GM06990 (cell line): ENCODE measurements at regions not wholly inside any gene's neighbourhood (a gene's known extent, or its start where the extent isn't known, plus 50 kb on each side); places are given as distances from the start of the nearest gene placed in this dataset.

Experiments
- DNase-seq: peaks from one replicate; pipeline ENCODE4 v3.0.0-alpha.2; 2011; ENCODE audit not compliant: insufficient read length; ENCODE audit errors: extremely low read depth
- H3K27me3 ChIP-seq: replicated peaks from 2 replicates; pipeline ENCODE4 v1.6.0; 2011; ENCODE audit warnings: low read length; ENCODE audit not compliant: control insufficient read depth, insufficient read depth
- H3K36me3 ChIP-seq: 2 replicates; pipeline ENCODE4 v1.5.1; 2011; ENCODE audit warnings: low read length; ENCODE audit not compliant: control insufficient read depth, insufficient read depth
- H3K4me3 ChIP-seq: replicated peaks from 2 replicates; pipeline ENCODE4 v1.5.1; 2011; ENCODE audit warnings: low read depth, mild to moderate bottlenecking, control low read depth, low read length
- CTCF ChIP-seq: IDR thresholded peaks from 2 replicates; pipeline ENCODE4 v1.5.1; 2011; ENCODE audit warnings: low read length, control low read depth, mild to moderate bottlenecking, inconsistent platforms; ENCODE audit not compliant: insufficient read depth, poor library complexity, severe bottlenecking

GRCh38 chr11:25317216-25317615 lies 820.4 kb downstream of the LUZP2 start:
- no peak for DNase-seq
- H3K4me3 ChIP-seq = no peak overlapping the region
- H3K27me3 ChIP-seq = no peaks in the 10 kb centered on the region
- TF ChIP-seq CTCF = no peak
- no peaks in the 10 kb centered on the region for H3K36me3 ChIP-seq

DNA sequence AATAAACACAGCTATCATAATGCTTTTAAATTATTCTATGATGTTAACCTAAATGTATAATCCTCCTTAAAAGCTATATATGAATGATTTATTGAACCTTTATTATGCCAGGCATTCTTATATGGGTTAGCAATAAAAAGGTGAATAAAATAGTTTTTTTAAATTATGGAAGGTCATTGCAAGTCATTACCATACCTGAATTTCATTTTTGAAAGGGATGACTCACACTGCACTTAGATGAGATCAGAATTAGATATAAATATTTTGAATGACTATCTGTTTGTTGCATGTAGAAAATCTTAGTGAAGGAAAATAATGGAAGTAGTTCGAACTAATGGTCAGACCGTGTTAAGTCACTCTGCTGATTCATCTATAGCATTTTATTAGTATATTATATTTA lies 822.3 kb downstream of the LUZP2 start:
- no peak for TF ChIP-seq CTCF
- Histone ChIP-seq H3K27me3 (no peaks in the 10 kb centered on the region), H3K4me3 (no peak overlapping the region), H3K36me3 (no peaks in the 10 kb centered on the region)
- no peak for DNase-seq

GRCh38 chr11:25327656-25328055 lies 830.8 kb downstream of the LUZP2 start:
- no peak for TF ChIP-seq CTCF
- no peak for DNase-seq
- H3K27me3 ChIP-seq = no peaks in the 10 kb centered on the region
- no peaks in the 10 kb centered on the region for H3K36me3 ChIP-seq
- H3K4me3 ChIP-seq = no peak overlapping the region

DNA sequence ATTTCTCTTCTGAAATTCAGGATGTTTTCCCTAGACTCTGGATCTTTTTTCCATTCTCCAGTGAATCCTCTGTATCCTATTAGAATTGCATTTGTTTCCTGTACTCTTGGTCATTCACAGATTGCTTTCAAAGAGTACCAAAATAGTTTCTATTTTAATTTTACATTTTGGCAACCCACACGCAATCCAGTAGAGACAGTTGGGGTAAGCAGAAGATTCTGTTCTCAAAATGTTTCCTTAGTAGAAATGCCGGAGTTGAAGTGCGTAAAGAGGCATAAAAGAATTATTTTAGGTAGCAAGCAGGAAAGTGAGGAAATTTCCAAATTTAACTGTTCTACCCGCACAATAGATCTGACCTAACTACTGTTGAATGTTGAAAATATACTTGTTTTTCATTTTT lies 842.4 kb downstream of the LUZP2 start:
- no peak for DNase-seq

GRCh38 chr11:25349537-25349936 lies 852.7 kb downstream of the LUZP2 start:
- Histone ChIP-seq H3K27me3 (no peaks in the 10 kb centered on the region), H3K36me3 (no peaks in the 10 kb centered on the region), H3K4me3 (no peak overlapping the region)
- TF ChIP-seq CTCF = no peak
- DNase-seq = no peak

More for the DNA sequence above, 842.4 kb downstream of the LUZP2 start:
- no peak for TF ChIP-seq CTCF
- Histone ChIP-seq H3K27me3 (no peaks in the 10 kb centered on the region), H3K36me3 (no peaks in the 10 kb centered on the region), H3K4me3 (no peak overlapping the region)
